HepG2 (cell line): ENCODE measurements at regions not wholly inside any gene's neighbourhood (a gene's known extent, or its start where the extent isn't known, plus 50 kb on each side); places are given as distances from the start of the nearest gene placed in this dataset.
A peak's percentile ranks its signal among the peaks of the same experiment; 100 is the strongest.

Source experiments
- CBX5 ChIP-seq: sonication (generic); formaldehyde crosslinking; IDR thresholded peaks from 2 replicates; pipeline ENCODE4 v1.4.0; 2020; ENCODE audit warnings: missing genetic modification reagents, borderline replicate concordance
- ELF3 ChIP-seq: IDR thresholded peaks from 2 replicates; pipeline ENCODE4 v1.6.1; 2016; ENCODE audit warnings: missing genetic modification reagents, missing compliant biosample characterization
- KAT8 ChIP-seq: IDR thresholded peaks from 2 replicates; pipeline ENCODE4 v1.6.1; 2016; ENCODE audit warnings: missing genetic modification reagents, missing compliant biosample characterization
- PHF21A ChIP-seq: sonication (generic); formaldehyde crosslinking; IDR thresholded peaks from 2 replicates; pipeline ENCODE4 v1.5.0; 2020; ENCODE audit warnings: mild to moderate bottlenecking, missing genetic modification reagents
- PPARG ChIP-seq: conservative IDR thresholded peaks from 2 replicates; pipeline ENCODE4 v1.6.1; 2016; ENCODE audit warnings: missing biosample characterization, missing genetic modification reagents
- RXRB ChIP-seq: IDR thresholded peaks from 2 replicates; pipeline ENCODE4 v1.6.1; 2016; ENCODE audit warnings: borderline replicate concordance, missing genetic modification reagents, missing compliant biosample characterization
- TF ChIP-seq, protein P1 (sequence below): sonication (generic); formaldehyde crosslinking; IDR thresholded peaks from 2 replicates; pipeline ENCODE4 v1.5.0; 2020; ENCODE audit warnings: mild to moderate bottlenecking, missing genetic modification reagents, borderline replicate concordance
- TF ChIP-seq, protein P2 (sequence below): sonication (generic); formaldehyde crosslinking; IDR thresholded peaks from 2 replicates; pipeline ENCODE4 v1.5.0; 2020; ENCODE audit warnings: mild to moderate bottlenecking, missing genetic modification reagents, borderline replicate concordance
- TF ChIP-seq, protein P3 (sequence below): sonication (generic); formaldehyde crosslinking; IDR thresholded peaks from 2 replicates; pipeline ENCODE4 v1.5.1; 2020; ENCODE audit warnings: mild to moderate bottlenecking, missing genetic modification reagents, borderline replicate concordance

DNA sequence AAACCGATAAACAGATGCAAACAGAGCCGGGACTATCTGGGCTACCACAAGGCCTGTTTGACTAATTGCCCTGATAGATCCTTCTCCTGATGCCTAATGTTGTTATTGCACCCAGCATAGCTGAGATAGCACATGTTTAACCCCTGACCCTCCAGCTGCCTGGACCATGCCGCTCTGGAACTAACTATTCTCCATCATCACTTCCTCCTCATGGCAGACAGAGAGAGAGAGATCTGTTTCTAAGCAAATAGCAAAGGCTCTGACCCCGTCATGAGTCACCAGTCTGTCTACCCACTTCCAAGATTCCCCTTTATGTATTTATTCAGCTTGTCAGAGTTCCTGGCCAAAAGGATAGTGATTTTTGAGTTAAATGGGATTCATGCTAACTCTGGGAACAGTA, 58.2 kb upstream of the FLRT2 start (continued):
- TF ChIP-seq, protein P1, sequence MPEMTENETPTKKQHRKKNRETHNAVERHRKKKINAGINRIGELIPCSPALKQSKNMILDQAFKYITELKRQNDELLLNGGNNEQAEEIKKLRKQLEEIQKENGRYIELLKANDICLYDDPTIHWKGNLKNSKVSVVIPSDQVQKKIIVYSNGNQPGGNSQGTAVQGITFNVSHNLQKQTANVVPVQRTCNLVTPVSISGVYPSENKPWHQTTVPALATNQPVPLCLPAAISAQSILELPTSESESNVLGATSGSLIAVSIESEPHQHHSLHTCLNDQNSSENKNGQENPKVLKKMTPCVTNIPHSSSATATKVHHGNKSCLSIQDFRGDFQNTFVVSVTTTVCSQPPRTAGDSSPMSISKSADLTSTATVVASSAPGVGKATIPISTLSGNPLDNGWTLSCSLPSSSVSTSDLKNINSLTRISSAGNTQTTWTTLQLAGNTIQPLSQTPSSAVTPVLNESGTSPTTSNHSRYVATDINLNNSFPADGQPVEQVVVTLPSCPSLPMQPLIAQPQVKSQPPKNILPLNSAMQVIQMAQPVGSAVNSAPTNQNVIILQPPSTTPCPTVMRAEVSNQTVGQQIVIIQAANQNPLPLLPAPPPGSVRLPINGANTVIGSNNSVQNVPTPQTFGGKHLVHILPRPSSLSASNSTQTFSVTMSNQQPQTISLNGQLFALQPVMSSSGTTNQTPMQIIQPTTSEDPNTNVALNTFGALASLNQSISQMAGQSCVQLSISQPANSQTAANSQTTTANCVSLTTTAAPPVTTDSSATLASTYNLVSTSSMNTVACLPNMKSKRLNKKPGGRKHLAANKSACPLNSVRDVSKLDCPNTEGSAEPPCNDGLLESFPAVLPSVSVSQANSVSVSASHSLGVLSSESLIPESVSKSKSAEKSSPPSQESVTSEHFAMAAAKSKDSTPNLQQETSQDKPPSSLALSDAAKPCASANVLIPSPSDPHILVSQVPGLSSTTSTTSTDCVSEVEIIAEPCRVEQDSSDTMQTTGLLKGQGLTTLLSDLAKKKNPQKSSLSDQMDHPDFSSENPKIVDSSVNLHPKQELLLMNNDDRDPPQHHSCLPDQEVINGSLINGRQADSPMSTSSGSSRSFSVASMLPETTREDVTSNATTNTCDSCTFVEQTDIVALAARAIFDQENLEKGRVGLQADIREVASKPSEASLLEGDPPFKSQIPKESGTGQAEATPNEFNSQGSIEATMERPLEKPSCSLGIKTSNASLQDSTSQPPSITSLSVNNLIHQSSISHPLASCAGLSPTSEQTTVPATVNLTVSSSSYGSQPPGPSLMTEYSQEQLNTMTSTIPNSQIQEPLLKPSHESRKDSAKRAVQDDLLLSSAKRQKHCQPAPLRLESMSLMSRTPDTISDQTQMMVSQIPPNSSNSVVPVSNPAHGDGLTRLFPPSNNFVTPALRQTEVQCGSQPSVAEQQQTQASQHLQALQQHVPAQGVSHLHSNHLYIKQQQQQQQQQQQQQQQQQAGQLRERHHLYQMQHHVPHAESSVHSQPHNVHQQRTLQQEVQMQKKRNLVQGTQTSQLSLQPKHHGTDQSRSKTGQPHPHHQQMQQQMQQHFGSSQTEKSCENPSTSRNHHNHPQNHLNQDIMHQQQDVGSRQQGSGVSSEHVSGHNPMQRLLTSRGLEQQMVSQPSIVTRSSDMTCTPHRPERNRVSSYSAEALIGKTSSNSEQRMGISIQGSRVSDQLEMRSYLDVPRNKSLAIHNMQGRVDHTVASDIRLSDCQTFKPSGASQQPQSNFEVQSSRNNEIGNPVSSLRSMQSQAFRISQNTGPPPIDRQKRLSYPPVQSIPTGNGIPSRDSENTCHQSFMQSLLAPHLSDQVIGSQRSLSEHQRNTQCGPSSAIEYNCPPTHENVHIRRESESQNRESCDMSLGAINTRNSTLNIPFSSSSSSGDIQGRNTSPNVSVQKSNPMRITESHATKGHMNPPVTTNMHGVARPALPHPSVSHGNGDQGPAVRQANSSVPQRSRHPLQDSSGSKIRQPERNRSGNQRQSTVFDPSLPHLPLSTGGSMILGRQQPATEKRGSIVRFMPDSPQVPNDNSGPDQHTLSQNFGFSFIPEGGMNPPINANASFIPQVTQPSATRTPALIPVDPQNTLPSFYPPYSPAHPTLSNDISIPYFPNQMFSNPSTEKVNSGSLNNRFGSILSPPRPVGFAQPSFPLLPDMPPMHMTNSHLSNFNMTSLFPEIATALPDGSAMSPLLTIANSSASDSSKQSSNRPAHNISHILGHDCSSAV (CRISPR knock-in tag), result no peak
- TF ChIP-seq RXRB (peak; percentile 50; the same call in 1 of the 2 replicates), PPARG (peak; percentile 53; the same call in 1 of the 2 replicates), PHF21A (CRISPR knock-in tag) (0 out of 2 replicates have a peak, but pooled peaks have one; percentile 29), CBX5 (peak; percentile 37; the same call in 1 of the 2 replicates), KAT8 (CRISPR knock-in tag) (peak; percentile 41; the same call in 1 of the 2 replicates), ELF3 (CRISPR knock-in tag) (peak; percentile 93)
- TF ChIP-seq, protein P2, sequence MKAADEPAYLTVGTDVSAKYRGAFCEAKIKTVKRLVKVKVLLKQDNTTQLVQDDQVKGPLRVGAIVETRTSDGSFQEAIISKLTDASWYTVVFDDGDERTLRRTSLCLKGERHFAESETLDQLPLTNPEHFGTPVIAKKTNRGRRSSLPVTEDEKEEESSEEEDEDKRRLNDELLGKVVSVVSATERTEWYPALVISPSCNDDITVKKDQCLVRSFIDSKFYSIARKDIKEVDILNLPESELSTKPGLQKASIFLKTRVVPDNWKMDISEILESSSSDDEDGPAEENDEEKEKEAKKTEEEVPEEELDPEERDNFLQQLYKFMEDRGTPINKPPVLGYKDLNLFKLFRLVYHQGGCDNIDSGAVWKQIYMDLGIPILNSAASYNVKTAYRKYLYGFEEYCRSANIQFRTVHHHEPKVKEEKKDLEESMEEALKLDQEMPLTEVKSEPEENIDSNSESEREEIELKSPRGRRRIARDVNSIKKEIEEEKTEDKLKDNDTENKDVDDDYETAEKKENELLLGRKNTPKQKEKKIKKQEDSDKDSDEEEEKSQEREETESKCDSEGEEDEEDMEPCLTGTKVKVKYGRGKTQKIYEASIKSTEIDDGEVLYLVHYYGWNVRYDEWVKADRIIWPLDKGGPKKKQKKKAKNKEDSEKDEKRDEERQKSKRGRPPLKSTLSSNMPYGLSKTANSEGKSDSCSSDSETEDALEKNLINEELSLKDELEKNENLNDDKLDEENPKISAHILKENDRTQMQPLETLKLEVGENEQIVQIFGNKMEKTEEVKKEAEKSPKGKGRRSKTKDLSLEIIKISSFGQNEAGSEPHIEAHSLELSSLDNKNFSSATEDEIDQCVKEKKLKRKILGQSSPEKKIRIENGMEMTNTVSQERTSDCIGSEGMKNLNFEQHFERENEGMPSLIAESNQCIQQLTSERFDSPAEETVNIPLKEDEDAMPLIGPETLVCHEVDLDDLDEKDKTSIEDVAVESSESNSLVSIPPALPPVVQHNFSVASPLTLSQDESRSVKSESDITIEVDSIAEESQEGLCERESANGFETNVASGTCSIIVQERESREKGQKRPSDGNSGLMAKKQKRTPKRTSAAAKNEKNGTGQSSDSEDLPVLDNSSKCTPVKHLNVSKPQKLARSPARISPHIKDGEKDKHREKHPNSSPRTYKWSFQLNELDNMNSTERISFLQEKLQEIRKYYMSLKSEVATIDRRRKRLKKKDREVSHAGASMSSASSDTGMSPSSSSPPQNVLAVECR (CRISPR knock-in tag), result no peak
- TF ChIP-seq, protein P3, sequence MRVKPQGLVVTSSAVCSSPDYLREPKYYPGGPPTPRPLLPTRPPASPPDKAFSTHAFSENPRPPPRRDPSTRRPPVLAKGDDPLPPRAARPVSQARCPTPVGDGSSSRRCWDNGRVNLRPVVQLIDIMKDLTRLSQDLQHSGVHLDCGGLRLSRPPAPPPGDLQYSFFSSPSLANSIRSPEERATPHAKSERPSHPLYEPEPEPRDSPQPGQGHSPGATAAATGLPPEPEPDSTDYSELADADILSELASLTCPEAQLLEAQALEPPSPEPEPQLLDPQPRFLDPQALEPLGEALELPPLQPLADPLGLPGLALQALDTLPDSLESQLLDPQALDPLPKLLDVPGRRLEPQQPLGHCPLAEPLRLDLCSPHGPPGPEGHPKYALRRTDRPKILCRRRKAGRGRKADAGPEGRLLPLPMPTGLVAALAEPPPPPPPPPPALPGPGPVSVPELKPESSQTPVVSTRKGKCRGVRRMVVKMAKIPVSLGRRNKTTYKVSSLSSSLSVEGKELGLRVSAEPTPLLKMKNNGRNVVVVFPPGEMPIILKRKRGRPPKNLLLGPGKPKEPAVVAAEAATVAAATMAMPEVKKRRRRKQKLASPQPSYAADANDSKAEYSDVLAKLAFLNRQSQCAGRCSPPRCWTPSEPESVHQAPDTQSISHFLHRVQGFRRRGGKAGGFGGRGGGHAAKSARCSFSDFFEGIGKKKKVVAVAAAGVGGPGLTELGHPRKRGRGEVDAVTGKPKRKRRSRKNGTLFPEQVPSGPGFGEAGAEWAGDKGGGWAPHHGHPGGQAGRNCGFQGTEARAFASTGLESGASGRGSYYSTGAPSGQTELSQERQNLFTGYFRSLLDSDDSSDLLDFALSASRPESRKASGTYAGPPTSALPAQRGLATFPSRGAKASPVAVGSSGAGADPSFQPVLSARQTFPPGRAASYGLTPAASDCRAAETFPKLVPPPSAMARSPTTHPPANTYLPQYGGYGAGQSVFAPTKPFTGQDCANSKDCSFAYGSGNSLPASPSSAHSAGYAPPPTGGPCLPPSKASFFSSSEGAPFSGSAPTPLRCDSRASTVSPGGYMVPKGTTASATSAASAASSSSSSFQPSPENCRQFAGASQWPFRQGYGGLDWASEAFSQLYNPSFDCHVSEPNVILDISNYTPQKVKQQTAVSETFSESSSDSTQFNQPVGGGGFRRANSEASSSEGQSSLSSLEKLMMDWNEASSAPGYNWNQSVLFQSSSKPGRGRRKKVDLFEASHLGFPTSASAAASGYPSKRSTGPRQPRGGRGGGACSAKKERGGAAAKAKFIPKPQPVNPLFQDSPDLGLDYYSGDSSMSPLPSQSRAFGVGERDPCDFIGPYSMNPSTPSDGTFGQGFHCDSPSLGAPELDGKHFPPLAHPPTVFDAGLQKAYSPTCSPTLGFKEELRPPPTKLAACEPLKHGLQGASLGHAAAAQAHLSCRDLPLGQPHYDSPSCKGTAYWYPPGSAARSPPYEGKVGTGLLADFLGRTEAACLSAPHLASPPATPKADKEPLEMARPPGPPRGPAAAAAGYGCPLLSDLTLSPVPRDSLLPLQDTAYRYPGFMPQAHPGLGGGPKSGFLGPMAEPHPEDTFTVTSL, result peak; percentile 84; the same call in 1 of the 2 replicates
